HG03460 (cell line): ENCODE measurements at regions not wholly inside any gene's neighbourhood (a gene's known extent, or its start where the extent isn't known, plus 50 kb on each side); places are given as distances from the start of the nearest gene placed in this dataset.
"Not testable (repeated sequence)": the region's sequence is repeated elsewhere in the genome, so short reads cannot be mapped to it uniquely, and the experiment has no call there.

Experiments
- ATAC-seq: cut with Tn5 transposase; IDR thresholded peaks from one replicate; pipeline ENCODE4 v1.9.1; 2021; ENCODE audit not compliant: unreplicated experiment

- no peak for ATAC-seq
Observed at GRCh38 chr1:213452501-213452900, 401.5 kb downstream of the RPS6KC1 start.

DNA sequence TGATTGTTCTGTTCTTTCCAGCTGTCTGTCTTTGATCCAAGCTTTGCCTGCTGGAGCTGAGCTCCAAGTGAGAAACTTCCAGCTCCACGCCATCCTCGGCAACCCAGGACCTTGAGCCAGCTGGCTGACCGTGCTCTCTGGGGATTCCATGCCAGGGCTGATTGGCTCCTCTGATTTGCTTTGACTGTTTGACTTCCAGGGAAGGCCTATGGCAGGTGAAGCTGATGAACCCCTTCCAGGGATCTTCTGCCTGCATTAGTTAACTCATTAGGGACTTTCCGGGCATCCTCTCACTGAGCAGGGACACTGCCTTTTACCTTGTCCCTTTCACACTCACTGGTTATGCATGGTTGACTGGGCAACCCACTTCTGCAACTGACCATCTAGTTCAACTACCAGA is 406.1 kb downstream of the RPS6KC1 start:
- ATAC-seq, result no peak

- ATAC-seq, result no peak
Observed at GRCh38 chr1:213457733-213458132, 406.7 kb downstream of the RPS6KC1 start.

DNA sequence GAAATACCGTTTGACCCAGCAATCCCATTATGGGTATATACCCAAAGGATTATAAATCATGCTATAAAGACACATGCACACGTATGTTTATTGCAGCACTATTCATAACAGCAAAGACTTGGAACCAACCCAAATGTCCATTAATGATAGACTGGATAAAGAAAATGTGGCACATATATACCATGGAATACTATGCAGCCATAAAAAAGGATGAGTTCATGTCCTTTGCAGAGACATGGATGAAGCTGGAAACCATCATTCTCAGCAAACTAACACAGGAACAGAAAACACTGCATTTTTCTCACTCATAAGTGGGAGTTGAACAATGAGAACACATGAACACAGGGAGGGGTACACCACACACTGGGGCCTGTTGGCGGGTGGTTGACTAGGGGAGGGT is 411.3 kb downstream of the RPS6KC1 start:
- not testable (repeated sequence) for ATAC-seq

DNA sequence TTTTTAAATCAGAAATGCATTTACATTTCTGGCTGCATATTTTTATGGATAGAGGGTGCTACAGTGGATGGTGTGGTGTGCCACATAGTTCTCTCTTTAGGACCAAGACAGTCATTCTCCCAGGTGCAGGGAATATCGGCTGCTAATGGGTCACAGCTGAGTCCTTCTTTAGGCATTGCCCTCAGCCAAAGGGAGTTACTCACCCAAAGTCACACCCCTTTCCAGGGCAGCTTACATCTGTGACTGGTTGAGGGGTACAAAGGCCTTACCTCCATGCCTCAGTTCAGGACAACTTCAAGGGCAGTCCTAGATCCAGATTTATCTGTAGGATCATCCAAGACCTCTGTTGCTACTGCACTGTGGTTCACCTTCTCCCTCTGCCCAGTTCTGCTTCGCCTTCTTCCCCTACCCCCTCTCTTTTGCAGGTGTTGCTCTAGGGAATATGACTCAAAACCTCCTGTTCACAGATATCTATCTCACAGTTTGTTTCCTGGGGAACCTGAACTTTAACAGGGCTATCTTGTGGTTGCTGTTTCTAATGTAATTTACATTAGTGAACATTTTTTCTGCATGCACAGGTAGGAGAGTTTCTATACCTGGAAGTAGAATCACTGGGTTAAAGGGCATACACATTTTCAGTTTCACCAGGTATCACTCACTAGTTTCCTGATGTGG is 413.9 kb downstream of the RPS6KC1 start:
- ATAC-seq, result no peak

DNA sequence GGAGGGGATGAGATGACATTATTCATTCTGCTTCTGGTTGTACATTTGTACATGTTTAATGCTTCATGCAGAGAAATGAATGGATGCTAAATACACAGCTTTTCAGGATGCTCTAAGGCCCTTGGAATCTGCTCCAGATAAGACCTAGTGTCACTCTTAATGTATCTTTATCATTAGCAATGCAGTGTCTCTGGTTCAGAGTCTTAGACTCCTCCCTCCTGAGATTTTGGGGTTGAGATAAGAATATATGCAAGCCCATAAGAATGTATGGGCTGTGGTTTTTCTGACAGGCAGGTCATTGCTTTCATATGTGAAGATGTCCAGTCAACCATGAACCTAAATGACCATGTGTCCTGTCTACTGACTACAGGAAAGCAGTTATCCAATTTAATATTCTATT is 415.5 kb downstream of the RPS6KC1 start:
- no peak for ATAC-seq

DNA sequence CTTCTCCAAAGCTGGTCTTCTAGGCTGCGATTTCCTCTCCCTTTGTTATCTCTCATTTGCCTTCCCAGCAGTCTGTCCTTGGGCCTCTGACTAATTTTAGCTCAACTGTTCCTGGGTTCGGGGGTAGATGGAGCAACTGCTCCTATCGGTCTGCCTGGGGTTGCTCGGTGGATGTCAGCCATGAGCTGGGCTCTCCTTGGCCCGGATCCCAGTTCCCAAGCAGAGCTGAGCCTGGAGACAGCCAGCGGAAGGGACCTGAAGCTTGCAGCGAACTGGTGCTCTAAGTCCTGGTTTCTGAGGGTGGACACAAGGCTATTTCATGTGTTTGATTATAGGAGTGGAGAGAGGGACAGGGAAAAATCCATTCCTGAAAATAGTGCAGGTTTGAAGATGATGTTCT is 423.0 kb downstream of the RPS6KC1 start:
- no peak for ATAC-seq

GRCh38 chr1:213481395-213481794 is 430.4 kb downstream of the RPS6KC1 start:
- no peak for ATAC-seq

DNA sequence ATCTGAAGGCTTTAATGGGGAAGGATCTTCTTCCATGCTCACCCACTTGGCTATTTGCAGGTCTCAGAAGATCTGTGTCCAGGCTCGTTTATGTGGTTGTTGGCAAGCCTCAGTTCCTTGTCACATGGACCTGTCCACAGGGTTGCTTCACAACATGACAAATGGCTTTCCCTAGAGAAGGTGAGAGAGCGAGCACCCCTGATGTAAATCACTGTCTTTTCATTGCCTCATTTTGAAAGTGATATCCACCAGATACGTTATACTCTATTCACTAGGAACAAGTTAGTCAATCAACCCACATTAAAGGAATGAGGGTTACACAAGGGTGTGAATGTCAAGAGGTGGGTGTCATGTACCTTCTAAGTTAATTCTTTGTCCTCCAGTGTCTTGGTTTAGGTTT is 433.3 kb downstream of the RPS6KC1 start:
- no peak for ATAC-seq

DNA sequence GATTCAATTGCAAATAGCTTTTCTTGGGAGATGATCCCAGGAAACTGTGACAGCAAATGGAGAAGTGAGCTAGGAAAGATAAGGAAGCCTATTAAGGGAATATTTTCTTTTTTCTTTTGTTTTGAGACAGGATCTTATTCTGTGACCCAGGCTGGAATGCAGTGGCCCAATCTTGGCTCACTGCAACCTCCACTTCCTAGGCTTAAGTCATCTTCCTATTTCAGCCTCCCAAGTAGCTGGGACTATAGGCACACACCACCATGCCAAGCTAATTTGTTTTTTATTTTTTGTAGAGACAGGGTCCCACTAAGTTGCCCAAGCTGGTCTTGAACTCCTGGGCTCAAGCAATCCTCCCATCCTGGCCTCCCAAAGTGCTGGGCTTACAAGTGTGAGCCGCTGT is 433.7 kb downstream of the RPS6KC1 start:
- ATAC-seq, result no peak

GRCh38 chr1:213486488-213486887 is 435.4 kb downstream of the RPS6KC1 start:
- no peak for ATAC-seq

GRCh38 chr1:213491468-213491867 is 440.4 kb downstream of the RPS6KC1 start:
- no peak for ATAC-seq

DNA sequence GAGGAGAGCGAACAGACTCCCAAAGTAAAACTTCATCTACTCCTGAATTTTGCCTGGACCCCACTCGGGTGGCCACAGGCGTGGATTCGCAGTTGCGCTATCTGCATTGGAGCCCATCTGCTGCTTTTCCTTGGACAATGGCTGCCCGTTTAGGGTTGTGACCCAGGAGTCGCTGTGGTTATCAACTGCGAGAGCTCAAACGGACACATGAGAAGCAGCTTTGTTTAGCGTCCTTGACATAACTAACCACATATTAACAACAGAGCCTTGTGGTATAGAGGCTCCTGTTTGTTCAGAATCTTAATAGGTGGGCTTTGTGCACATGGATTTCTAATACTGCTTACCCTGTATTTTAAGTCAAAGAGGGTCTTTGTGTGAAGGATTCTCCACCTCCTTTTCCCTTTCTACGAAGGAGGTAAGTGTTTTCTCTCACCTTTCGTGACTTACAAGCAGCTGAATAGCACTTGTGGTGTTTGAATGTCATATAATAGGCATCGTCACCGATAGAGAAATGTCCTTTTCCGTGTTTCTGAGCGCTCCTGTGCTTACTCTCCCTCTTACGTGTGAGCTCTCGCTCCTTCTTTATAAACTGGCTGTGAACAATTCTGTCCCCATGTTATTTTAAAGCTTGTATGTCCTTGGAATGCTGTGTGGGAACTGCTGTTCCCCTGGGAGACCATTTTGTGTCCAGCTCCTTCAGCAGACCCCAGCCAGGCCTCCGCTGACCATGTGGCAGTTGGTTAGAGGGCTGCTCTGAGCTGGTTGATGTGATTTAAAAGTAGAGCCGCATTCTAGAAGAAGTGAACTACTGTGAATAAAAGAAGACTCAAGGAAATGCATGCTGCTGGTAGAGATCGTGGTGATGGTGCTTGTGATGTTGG is 441.4 kb downstream of the RPS6KC1 start:
- no peak for ATAC-seq

DNA sequence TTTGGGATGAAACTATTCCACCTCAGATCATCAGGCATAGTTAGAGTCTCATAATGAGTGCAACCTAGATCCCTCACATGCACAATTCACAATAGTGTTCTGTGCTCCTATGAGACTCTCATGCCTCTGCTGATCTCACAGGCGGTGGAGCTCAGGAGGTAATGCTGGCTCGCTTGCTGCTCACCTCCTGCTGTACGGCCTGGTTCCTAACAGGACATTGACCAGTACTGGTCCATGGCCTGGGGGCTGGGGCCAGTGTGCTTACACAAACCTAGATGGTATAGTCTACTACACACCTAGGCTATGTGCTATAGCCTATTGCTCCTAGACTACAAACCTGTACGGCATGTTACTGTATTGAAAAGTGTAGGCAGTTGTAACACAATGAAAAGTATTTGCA is 448.4 kb downstream of the RPS6KC1 start:
- no peak for ATAC-seq

- ATAC-seq, result no peak
Observed at GRCh38 chr1:213507472-213508223, 456.6 kb downstream of the RPS6KC1 start.

DNA sequence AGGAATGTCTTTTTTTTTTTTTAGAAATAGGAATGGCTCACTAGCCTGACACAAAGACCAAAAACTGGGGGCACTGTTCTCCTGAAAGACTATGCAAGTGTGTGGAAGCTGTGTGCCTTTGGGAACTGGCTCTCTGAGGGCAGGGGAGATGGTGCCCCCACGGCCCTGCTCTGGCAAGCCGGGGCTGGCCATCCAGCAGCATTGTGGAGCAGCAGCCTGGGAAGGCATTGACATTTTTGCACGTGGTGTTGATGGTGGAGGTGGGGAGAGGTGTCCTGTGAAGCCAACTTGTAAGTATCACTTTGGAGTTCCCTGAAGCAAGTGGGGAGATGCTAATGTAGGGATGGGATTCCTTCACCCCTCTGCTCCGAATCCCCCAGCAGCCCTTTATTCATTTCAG is 460.1 kb downstream of the RPS6KC1 start:
- no peak for ATAC-seq

DNA sequence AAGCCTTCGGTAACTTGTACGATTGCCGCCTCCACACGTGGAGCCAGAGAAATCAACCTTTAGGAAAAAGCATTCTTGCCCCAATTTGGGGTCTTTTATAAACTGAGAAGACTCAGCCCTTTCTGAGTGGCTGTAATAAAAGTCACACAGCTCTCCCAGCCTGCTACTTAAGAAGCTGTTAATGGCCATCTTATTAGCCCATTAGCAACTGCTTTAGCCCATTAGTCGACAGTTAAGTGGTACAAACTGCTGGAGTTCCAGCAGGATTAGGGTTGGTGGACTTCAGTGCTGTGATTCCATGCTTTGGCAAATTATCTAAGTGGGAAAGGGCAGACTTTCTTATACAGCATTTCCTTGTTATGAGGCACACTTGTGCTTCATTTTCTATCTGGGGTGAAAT is 461.3 kb downstream of the RPS6KC1 start:
- no peak for ATAC-seq

DNA sequence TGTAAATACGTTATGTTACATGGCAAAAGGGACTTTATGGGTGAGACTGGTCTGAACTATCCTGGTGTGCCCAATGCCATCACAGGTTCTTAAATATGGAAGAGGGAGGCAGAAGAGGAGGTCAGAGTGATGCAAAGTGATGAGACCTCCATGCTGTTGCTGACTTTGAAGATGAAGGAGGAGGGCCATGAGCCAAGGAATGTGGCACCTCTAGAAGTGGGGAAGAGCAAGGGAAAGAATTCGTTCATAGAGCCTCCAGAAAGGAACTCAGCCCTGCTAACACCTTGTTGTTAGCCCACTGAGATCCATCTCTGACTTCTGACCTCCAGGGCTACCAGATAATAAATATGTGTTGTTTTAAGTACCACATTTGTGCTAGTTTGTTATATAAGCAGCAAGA is 462.0 kb downstream of the RPS6KC1 start:
- ATAC-seq, result no peak

DNA sequence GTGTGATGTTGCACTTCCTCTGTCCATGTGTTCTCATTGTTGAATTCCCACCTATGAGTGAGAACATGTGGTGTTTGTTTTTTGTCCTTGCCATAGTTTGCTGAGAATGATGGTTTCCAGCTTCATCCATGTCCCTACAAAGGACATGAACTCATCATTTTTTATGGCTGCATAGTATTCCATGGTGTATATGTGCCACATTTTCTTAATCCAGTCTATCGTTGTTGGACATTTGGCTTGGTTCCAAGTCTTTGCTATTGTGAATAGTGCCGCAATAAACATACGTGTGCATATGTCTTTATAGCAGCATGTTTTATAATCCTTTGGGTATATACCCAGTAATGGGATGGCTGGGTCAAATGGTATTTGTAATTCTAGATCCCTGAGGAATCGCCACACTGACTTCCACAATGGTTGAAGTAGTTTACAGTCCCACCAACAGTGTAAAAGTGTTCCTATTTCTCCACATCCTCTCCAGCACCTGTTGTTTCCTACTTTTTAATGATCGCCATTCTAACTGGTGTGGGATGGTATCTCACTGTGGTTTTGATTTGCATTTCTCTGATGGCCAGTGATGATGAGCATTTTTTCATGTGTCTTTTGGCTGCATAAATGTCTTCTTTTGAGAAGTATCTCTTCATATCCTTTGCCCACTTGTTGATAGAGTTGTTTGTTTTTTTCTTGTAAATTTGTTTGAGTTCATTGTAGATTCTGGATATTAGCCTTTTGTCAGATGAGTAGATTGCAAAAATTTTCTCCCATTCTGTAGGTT is 463.6 kb downstream of the RPS6KC1 start:
- ATAC-seq, result not testable (repeated sequence)

GRCh38 chr1:213519098-213519497 is 468.1 kb downstream of the RPS6KC1 start:
- ATAC-seq, result no peak

- ATAC-seq, result no peak
Observed at GRCh38 chr1:213521206-213521605, 466.6 kb upstream of the PROX1 start.
